COLO668 (cell line): ENCODE measurements at regions not wholly inside any gene's neighbourhood (a gene's known extent, or its start where the extent isn't known, plus 50 kb on each side); places are given as distances from the start of the nearest gene placed in this dataset.

Experiments used
- DNase-seq: peaks from one replicate; lab custom pipeline; 2025; ENCODE audit not compliant: unreplicated experiment; lab: John Stamatoyannopoulos, UW

DNA sequence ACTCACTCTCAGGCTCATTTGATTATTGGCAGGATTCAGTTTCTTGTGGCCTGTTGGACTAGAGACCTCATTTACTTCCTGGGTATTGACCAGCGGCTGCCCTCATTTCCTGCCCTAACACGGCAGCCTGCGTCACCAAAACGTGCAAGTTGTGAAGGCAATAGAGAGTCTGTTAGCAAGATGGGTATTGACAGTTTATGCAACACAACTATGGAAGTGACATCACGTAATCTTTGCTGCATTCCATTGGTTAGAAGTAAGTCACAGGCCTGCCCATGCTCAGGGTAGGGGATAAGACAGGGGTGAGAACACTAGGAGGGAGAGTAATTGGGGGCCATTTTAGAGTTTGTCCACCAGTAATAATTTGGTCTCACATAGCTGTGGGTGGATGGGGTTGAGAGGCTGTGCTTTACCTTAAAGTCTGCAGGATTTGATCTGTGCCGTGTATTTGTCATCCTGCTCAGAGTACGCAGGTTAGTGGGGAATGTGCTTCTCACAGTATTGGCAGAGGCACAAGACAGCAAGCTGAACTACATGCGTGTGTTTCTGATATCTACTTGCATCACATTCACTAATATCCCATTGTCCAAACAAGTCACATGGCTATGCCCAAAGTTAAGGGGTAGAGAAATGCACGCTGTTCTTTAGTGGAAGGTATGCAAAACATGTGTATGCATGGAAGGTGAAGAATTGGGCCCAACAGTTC lies 83.3 kb downstream of the EDEM1 start:
- no peak for DNase-seq

DNA sequence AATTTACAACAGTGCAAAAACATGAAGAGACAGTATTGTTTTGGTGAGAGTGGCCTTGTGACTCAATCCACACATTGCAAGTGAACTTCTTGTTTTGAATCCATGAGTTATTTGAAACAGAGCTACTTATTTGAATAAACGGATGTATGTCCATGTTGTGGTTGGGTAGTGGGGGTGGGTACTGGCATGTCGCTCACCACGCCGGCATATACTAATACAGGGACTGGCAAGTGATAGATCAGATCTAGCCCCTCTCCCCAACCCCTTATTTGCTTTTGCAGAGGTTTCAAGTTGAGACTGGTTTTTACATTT lies 83.8 kb downstream of the EDEM1 start:
- DNase-seq: no peak

DNA sequence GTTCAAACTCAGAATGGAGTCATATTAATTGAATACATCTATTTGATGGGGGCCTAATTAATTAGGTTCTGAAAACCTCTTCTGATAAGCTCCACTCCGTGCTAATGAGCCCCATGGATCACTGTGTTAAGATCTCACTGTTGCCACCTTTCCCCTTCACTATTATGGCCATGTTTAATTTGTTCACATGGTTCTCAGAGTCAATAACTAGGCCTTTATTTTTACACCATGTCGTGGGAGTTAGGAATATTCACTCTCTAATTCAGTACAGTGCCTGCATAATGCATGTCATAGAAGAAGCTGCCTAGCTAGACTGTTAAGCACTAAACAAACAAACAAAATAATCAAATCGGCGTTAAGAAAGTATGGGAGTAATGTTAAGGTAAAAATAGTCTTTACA lies 84.9 kb downstream of the EDEM1 start:
- DNase-seq: no peak

DNA sequence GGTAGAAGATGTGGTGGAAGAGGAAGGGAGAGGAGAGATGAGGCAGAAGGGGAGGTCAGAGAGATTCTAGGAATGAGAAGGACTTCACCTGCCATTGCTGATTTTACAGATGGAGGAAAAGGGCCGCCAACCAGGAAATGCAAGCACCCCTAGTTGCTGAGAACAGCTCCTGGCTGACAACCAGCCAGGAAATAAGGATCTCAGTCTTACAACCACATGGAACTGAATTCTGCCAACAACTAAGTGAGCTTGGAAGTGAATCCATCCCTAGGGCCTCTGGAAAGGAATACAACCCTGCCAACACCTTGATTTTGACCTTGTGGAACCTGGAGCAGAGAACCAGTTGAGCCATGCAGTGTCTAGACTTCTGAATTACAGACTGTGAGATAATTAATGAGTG lies 86.6 kb downstream of the EDEM1 start:
- DNase-seq: no peak

DNA sequence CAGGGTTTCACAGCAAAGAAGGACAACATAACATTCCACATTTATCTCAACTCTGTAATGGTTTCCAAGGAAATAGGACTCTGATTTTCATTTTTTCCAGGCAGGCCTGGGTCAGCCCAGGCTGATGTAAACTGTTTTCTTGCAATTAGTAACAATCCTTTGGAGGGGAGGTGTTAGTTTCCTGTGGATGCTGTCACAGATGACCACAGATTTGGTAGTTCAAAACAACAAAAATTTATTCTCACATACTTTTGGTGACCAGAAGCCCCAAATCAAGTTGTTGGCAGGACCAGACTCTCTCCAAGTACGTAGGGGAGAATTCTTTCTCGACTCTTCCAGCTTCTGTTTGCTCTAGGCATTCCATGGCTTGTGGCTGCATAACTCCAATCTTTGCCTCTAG lies 88.0 kb downstream of the EDEM1 start:
- DNase-seq: no peak

DNA sequence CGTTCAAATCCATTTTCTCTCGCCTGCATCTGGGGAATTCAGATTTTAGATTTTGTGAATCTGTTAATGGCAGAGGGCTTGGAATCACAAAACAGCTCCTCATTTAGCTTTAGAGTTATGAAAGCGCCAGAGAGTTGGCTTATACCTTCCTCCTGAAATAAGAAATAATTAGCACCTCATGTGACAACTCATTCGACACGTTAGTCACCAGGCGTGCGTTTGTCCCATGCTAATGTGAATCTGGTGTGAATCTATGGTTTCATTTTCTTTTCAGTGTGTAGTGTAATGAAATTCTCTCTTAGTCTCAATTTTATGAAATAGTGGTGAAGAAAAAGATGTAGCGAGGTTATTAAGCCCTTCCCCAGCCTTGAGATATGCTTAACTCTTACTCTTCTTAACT lies 89.4 kb downstream of the EDEM1 start:
- no peak for DNase-seq

DNA sequence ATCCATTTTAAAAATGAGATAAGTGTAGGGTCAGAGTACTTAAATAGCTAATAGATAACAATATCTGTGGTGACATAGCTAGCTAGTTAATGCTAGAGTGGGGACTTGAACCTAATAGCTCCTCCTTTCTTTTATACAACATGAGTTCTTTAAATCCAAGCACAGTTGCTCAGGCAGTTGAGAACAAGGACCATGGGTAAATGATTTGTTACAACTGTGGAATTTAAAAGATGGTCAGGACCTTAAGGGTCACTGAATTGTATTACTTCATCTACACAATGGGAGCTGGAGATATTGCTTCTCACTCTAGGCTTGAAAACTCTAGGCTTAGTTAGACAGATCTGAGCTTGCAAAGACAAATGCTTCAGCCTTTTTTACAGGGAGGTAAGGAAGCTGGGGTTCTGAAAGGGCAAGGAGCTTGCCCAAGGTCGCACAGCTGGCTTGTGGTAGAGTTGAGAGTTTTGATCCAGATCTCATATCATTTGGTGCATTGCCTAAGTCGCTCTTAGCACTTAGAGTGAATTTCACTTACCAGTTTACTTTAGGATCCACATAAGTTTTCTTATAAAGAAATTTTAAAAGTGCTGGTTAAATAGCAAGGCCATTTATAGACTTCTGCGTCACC lies 90.2 kb downstream of the EDEM1 start:
- DNase-seq: no peak

DNA sequence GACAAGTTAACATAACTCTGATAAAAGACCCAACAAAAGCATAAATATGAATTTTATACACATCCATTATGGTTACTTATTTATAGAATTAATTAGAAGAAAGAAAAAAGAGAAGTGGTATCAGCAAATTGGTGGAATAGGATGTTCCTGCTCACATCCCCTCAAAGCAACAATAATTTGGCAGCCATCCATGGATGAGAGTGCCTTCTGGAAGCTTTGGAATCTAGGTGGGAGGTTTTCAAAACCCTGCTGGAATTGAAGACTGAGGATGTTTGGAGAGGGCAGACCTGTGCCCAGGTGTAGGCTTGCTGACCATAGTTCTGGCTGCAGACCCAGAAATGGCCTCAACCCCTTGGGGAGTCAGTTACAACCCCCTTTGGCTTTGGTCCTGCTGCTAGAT lies 91.2 kb downstream of the EDEM1 start:
- DNase-seq: no peak

DNA sequence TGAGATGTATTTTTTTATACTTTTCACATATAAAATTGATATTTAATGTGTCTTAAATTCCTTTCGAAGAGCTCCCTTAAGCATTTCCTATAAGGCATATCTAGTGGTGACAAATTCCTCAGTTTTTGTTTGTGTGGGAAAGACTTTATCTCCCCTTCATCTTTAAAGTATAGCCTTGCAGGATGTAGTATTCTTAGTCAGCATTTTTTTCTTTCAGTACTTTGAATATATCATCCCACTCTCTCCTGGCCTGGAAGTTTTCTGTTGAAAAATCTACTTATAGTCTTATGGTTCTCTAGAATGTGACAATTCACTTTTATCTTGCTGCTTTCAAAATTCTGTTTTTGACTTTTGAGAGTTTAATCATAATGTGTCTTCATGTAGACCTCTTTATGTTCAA lies 95.2 kb downstream of the EDEM1 start:
- no peak for DNase-seq

DNA sequence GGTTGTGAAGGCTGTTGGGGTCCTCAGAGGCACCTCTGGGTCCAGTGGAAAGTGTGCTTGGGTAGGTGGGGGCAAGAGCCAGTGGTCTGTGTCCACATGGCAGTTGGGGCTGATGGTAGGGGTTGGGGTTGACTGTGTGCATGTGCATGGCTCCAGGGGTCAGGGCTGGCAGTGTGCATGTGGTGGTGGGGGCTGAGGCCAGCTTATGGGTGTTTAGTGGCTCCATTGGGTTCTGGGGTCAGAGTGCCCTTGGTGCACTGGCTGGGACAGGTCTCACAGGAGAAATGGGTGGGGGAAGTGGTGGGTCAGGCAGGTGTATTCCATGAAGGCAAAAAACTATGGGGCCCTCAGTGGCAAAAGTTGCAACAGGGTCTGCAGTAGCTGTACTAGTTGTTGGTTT lies 97.9 kb downstream of the EDEM1 start:
- DNase-seq: no peak

DNA sequence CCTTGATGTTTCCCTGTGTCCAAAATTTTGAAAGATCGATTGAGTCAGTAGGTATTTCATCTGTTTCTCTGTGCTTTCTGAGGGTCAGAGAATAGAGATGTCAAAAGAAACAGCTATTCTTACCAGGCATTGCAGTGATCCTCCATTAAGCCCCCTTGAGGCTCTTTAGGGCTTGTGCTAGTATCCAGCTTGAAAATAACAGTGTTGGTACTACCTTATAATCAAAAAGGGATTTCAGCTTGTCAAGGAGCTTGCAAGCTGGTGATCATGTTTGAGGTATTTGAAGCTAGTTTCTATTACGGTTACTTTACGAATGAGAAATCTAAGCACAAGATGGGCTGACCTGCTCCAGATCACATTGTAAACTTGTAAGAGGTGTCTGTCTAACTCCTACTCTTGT lies 103.4 kb downstream of the EDEM1 start:
- no peak for DNase-seq

DNA sequence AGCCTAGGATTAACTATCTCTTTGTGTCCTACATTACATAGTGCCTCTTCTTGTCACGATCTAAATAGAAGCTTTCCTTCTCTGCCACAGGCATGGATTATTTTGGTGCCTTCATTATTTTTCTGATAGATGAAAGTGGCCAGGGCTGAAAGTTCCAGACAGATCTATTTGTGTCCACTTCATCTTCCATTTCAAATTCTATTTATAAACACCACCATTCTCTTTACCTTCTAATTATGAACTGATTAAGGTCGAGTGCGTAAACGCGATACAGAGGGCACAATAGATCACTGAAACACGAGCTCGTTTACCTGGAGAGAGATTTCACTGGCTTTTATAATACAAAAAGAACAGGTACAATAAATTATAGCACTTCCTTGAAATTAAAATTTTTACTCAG lies 105.0 kb downstream of the EDEM1 start:
- no peak for DNase-seq

DNA sequence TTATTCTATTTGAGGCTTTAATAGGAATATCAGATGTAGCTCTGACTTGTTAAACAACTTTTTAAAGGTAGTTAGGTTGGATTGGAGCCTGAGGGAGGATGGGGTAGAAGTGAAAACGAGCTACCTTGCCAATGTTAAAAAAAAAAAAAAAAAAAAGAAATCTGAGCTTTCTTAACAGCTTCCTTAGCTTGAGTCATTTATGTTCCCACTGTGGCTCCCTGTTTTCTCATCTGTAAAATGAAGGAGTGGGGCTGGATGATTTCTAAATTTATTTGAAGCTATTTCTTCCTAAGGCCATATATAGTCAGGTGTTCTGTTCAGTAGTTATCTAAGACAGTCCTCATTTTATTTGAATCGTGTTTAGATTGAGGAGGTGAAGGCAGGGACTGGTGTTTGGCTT lies 105.7 kb downstream of the EDEM1 start:
- DNase-seq: no peak

DNA sequence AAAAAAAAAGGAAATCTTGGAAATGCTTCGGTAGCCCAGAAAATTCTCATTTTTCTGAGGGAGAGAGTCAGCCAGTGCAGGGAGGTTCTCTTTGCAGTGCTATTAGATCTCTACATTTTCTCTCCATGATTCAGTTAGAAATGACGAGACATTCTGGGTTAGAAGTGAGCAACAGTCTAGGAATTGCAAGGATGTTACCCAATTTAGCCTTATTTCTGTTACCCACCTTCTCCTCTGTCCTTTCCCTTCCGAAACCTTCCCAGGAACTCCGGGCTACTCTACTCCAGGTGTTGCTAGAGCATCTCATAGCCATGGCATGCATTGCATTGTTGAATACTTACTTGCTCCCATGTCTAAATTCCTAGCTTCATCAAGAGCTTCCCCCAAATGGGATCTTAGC lies 106.8 kb downstream of the EDEM1 start:
- no peak for DNase-seq

DNA sequence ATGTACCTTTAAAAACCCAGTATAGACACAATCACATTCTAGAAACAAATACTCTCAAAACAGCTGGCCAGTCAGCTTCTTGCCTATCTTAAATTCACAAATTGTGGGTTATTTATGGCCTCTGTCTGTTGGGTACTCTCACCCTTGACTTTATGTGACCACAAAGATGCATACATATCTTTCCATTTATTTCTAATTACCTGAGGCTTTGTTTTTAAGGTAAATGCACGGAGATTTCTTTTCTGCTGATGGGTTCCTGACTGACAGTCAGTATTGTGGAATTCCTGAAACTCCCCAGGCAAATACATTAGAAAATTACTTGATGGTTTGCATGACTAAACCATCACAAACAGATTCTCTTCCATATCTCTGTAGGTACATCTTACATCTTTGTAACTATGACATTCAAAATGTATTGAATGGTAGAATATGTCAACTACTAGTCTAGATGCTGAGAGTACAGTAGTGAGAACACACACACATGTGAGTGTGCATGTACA lies 107.7 kb downstream of the EDEM1 start:
- DNase-seq: no peak

DNA sequence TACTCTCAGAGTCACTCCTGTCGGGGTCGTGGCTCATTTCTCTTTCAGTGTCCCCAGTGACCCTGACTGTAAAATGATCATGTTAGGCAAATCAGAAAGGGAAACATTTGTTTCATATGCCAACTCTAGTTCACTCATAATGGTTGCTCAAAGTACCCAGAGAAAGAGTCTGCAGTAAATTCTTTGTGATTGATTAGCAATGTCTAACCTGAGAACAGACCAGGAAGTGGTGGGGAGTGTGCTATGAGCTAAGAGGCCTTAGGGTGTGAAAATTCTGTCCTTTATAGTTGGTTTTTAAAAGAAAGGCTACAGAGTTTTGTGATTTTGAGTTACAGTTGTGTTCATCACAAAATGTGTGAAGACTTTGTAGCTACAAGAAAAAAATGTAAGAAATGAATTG lies 108.9 kb downstream of the EDEM1 start:
- DNase-seq: no peak

DNA sequence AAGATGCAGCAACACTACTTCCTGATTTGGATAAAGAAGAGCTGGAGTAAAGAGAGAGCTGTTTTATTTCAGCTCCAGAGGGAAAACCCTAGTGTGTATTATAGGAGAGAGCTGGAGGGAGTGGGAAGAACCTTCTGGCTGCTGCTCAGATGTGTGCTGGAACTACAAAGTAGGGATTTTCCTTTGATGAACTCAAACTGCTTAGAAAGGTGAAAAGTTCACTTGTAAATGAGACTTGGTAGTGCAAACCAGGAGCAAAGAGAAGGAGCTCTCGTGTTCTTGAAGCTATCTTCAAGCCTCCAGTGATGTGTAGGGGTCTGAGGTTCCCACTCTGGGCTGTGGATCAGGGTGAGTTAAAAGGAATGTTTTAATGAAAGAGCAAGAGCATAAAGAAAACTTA lies 110.4 kb downstream of the EDEM1 start:
- DNase-seq: no peak

DNA sequence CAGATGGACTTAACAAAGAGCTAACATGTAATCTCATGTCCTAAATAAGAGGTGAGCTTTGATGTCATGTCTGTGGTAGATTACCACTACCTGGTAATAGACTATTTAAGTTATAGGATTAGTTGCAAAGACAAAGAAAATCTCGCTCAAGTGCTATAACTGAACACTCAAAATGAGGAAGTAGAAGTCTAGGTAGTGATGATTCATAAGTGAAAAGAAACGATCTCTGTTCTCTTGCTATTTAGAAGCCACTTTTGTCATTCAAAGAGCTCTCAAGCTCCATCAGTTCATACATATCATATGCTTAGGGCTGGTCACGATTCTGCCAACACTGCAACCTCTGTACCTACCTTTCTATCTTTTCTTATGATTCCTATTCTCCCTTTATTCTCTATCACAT lies 110.9 kb downstream of the EDEM1 start:
- no peak for DNase-seq

DNA sequence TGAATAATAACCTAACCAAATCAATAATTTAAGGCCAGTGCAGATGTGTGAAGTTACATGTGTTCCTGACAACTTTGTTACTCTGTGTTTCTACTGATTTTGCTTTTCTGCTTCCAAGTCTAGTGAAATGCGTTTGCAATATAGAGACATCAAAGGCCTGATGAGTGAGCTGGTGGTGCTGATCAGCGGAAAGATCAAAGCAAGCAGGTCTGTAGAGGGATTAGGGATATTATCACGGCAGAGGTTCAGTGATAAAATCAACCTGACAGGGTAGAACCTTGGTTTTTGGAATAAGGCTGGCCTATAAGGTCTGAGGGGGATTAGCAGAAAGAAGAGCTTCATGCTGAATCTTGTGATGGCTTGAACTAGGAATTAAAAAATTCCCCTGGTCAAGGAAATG lies 111.7 kb downstream of the EDEM1 start:
- DNase-seq: no peak

DNA sequence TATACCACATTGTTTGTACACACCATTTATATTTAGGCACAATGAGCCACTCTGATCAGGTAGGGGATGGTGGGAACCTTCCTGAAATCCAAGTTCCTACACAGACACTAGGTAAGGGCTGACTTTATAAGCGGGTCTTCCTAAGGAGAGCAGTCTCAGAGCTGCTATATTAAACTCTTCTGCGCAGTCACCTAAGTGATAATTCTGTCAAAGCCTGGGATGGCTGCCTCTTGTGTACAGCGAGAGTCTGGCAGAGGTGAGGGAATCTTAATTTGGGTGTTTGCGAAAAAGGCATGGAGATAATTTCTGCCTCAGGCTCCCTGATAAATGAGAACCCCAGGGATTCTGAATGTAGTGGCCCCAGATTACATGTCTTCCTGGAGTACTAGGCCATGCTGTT lies 113.1 kb downstream of the EDEM1 start:
- no peak for DNase-seq

DNA sequence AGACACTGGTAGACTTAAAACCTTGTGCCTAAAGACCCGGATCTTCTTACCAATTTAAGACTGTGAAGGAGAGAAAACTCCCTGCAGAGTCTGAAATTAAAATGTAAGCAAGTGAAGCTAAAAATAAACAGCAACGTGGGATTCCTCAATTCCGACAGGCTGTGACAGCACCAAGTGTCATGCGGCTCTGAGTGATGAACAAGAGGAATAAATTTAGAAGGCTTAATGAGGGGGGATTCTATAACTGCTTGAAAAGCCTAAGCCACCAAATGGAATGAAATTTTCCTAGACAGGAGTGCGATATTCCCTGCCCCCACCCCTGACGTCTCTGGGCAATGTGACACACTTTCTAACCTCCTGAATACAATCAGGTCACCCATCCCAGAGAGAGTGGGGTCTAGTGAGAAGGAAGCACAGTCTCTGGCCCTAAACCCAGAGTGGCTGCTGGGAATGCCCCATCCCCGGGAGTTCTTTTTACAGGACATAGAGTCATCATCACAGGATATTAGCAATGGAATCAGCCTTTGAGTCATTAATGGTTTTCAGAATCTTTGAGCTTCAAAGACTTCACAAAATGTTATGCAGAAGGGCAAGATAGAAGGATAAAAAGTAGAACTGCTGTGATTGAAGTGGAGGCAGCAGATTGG lies 114.3 kb downstream of the EDEM1 start:
- DNase-seq: no peak

DNA sequence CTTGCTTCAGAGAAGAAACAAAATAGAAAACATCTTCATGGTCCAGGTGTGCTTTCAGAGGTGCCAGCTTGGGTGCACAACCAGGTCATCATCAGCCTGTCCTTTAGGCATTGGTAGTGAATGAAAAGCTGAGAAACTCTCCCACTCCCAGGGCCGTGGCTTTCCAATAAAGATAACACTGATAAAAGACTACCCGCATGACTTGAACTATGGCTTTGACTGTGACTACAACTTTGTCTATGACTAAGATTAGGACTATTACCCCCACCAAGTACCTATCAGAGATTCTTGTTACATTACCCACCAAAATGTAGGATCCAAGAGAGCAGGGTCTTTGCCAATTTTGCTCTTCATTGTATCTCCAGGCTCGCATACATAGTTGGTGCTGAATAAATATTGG lies 115.2 kb downstream of the EDEM1 start:
- DNase-seq: no peak

DNA sequence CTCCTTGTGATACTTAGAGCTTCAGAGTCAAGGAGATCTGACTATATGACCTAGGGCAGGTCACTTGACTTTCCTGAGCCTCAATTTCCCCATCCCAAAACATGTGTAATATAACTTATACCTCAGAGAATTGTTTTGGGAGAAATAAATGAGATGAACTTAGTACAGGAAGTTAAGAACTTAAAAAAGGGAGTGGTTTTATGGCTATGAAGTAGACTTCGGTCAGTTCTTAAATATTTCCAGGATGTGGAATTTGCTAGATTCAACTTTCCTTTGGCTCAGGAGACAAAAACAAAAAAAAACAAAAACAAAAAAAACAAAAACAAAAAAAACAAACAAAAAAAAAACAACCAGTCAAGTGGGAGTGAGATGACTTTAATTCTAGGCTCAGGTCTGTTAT lies 116.7 kb downstream of the EDEM1 start:
- no peak for DNase-seq
